Ovary (tissue), 7 donors: ENCODE measurements at regions not wholly inside any gene's neighbourhood (a gene's known extent, or its start where the extent isn't known, plus 50 kb on each side); places are given as distances from the start of the nearest gene placed in this dataset.

Source experiments
- DNase-seq, 5 donors: peaks; one replicate each; pipeline ENCODE4 v3.0.0-alpha.2; 2019 to 2020
- H3K27ac ChIP-seq, 2 donors: fragments of 200-600 bp; one replicate each; pipeline versions ENCODE4 v1.5.1 to v1.8.0; 2019 to 2022
- H3K27me3 ChIP-seq: fragments of 200-600 bp; one replicate; pipeline ENCODE4 v1.8.0; 2022
- H3K36me3 ChIP-seq: fragments of 200-600 bp; sonication (generic); one replicate; pipeline ENCODE4 v1.5.1; 2019
- H3K4me1 ChIP-seq: one replicate; pipeline ENCODE4 v1.8.1; 2013; ENCODE audit warnings: mild to moderate bottlenecking, moderate library complexity; ENCODE audit not compliant: insufficient read depth
- H3K4me3 ChIP-seq: fragments of 200-600 bp; sonication (generic); one replicate; pipeline ENCODE4 v1.5.1; 2017
- H3K9me3 ChIP-seq, 2 donors: fragments of 200-600 bp in 1 of 2; sonication (generic) in 1 of 2; one replicate each; pipeline versions ENCODE4 v1.5.1 to v1.8.1; 2013 to 2019; ENCODE audit warnings: mild to moderate bottlenecking in 1 of 2, moderate library complexity in 1 of 2
- CTCF ChIP-seq, 3 donors: fragments of 450-650 bp in 2 of 3; fragments of 200-600 bp in 1 of 3; IDR thresholded peaks; one replicate each; pipeline versions ENCODE4 v1.5.1 to v1.8.0; 2016 to 2022; ENCODE audit warnings: antibody characterized with exemption in 3 of 3, mild to moderate bottlenecking in 1 of 3
- EP300 ChIP-seq: sonication (generic); formaldehyde crosslinking; IDR thresholded peaks from one replicate; pipeline ENCODE4 v1.6.1; 2017; ENCODE audit warnings: antibody characterized with exemption
- POLR2A ChIP-seq: fragments of 450-650 bp; IDR thresholded peaks from one replicate; pipeline ENCODE4 v1.6.1; 2017; ENCODE audit warnings: antibody characterized with exemption, mild to moderate bottlenecking, moderate library complexity
- WGBS, 3 donors: extraction: QIAGEN DNeasy Blood & Tissue Kit in 1 of 3; methylation state at CpG; one replicate each; pipeline versions ENCODE4 v1.1.5 to v1.1.7; 2013 to 2017; 5-methylcytosine and 5-hydroxymethylcytosine counted together
- intact Hi-C, 4 donors: fragments of 100-400 bp; cut with DNase I; formaldehyde crosslinking; loops; one replicate each; pipeline versions ENCODE4 v1.11.0 to v1.15.1; 2022 to 2023
- donor health status: DM: no; HTN: no; CAD: no; lungs with moderate emphysema.
- donor health status: DM: no; HTN: no; CAD: no.
- donor health status: Bipolar disorder and iron deficiency.
- donor health status: DM: no; HTN: no; CAD: no.
- donor health status: DM: yes; HTN: yes; CAD: no.

GRCh38 chr6:67352717-67353116, 1282.4 kb upstream of the ADGRB3 start:
- intact Hi-C loops: no loop called here
- no peaks in the 10 kb centered on the region for H3K36me3 ChIP-seq
- no peaks in the 10 kb centered on the region for H3K27me3 ChIP-seq
- H3K9me3 ChIP-seq: no peaks in the 10 kb centered on the region
- H3K4me3 ChIP-seq: no peak overlapping the region
- TF ChIP-seq CTCF (IDR thresholded peaks at IDR 0.05) (no peak), EP300 (no peak), POLR2A (no peak)
- H3K4me1 ChIP-seq: no peaks in the 10 kb centered on the region
- WGBS, 3 donors: 85 to 91% (median 87%) methylated on average over 10 of the region's 10 CpGs
- no peak for DNase-seq
- H3K27ac ChIP-seq: no peak overlapping the region

- no peak overlapping the region for H3K4me3 ChIP-seq
- TF ChIP-seq POLR2A (no peak), CTCF (IDR thresholded peaks at IDR 0.05) (no peak), EP300 (no peak)
- DNase-seq: no peak
- 90 to 91% (median 91%) methylated on average over 4 of the region's 4 CpGs for WGBS, 3 donors
- H3K36me3 ChIP-seq: no peaks in the 10 kb centered on the region
- intact Hi-C loops: no loop called here
- H3K4me1 ChIP-seq: no peaks in the 10 kb centered on the region
- no peaks in the 10 kb centered on the region for H3K27me3 ChIP-seq
- H3K9me3 ChIP-seq: no peaks in the 10 kb centered on the region
- H3K27ac ChIP-seq: no peak overlapping the region
Observed at GRCh38 chr6:67350729-67351128, 1284.4 kb upstream of the ADGRB3 start.

- intact Hi-C loops: no loop called here
- no peak for DNase-seq
- WGBS, 3 donors: 87 to 90% (median 90%) methylated on average over 7 of the region's 7 CpGs
Observed at GRCh38 chr6:67345946-67346345, 1289.1 kb upstream of the ADGRB3 start.

GRCh38 chr6:67336014-67336413, 1299.1 kb upstream of the ADGRB3 start:
- Histone ChIP-seq H3K27ac (no peak overlapping the region), H3K36me3 (no peaks in the 10 kb centered on the region), H3K9me3 (no peaks in the 10 kb centered on the region), H3K27me3 (no peaks in the 10 kb centered on the region), H3K4me1 (no peaks in the 10 kb centered on the region), H3K4me3 (no peak overlapping the region)
- TF ChIP-seq POLR2A (no peak), EP300 (no peak), CTCF (IDR thresholded peaks at IDR 0.05) (no peak)
- intact Hi-C loops: no loop called here
- WGBS, 3 donors: 75 to 90% (median 76%) methylated on average over 3 of the region's 3 CpGs
- DNase-seq: no peak

More at GRCh38 chr6:67345946-67346345, 1289.1 kb upstream of the ADGRB3 start:
- H3K9me3 ChIP-seq: no peaks in the 10 kb centered on the region
- no peak overlapping the region for H3K27ac ChIP-seq
- no peaks in the 10 kb centered on the region for H3K36me3 ChIP-seq
- no peak for TF ChIP-seq POLR2A
- no peak for TF ChIP-seq EP300
- H3K4me3 ChIP-seq: no peak overlapping the region
- H3K27me3 ChIP-seq: no peaks in the 10 kb centered on the region
- H3K4me1 ChIP-seq: no peaks in the 10 kb centered on the region

- Histone ChIP-seq H3K27ac (no peak overlapping the region), H3K36me3 (no peaks in the 10 kb centered on the region), H3K4me1 (no peaks in the 10 kb centered on the region), H3K9me3 (no peaks in the 10 kb centered on the region), H3K27me3 (no peaks in the 10 kb centered on the region), H3K4me3 (no peak overlapping the region)
- no peak for DNase-seq
- intact Hi-C loops: no loop called here
- no peak for TF ChIP-seq CTCF (IDR thresholded peaks at IDR 0.05)
- TF ChIP-seq EP300: no peak
- TF ChIP-seq POLR2A: no peak
Observed at GRCh38 chr6:67331304-67331703, 1303.8 kb upstream of the ADGRB3 start.
